Spleen (tissue), 7 donors: ENCODE measurements at regions not wholly inside any gene's neighbourhood (a gene's known extent, or its start where the extent isn't known, plus 50 kb on each side); places are given as distances from the start of the nearest gene placed in this dataset.

ENCODE experiments used
- POLR2A ChIP-seq, 3 donors: fragments of 450-650 bp; IDR thresholded peaks; one replicate each; pipeline ENCODE4 v1.5.1; 2017; ENCODE audit warnings: antibody characterized with exemption in 3 of 3, mild to moderate bottlenecking in 1 of 3
- POLR2AphosphoS5 ChIP-seq, 3 donors: sonication (generic); formaldehyde crosslinking; IDR thresholded peaks; one replicate each; pipeline ENCODE4 v1.5.1; 2017; ENCODE audit warnings: antibody characterized with exemption in 3 of 3
- TF ChIP-seq, protein P1 (sequence below), 11 experiments: fragments of 200-600 bp in 7 of 11; fragments of 450-650 bp in 4 of 11; sonication (generic) in 4 of 11; IDR thresholded peaks in 8 of 11; conservative IDR thresholded peaks in 3 of 11; 1 replicate in 7 of 11; 2 replicates in 4 of 11; pipeline versions ENCODE4 v1.4.0 to v1.8.0; 2016 to 2021; ENCODE audit warnings: antibody characterized with exemption in 11 of 11, inconsistent platforms in 4 of 11, mild to moderate bottlenecking in 1 of 11
- donor health status: DM: no; HTN: no; CAD: no; lungs with moderate emphysema.
- donor health status: DM: no; HTN: no; CAD: no.
- donor health status: DM: no; HTN: no; CAD: no.

- no peak for TF ChIP-seq POLR2A (IDR thresholded peaks at IDR 0.05)
- TF ChIP-seq, protein P1, sequence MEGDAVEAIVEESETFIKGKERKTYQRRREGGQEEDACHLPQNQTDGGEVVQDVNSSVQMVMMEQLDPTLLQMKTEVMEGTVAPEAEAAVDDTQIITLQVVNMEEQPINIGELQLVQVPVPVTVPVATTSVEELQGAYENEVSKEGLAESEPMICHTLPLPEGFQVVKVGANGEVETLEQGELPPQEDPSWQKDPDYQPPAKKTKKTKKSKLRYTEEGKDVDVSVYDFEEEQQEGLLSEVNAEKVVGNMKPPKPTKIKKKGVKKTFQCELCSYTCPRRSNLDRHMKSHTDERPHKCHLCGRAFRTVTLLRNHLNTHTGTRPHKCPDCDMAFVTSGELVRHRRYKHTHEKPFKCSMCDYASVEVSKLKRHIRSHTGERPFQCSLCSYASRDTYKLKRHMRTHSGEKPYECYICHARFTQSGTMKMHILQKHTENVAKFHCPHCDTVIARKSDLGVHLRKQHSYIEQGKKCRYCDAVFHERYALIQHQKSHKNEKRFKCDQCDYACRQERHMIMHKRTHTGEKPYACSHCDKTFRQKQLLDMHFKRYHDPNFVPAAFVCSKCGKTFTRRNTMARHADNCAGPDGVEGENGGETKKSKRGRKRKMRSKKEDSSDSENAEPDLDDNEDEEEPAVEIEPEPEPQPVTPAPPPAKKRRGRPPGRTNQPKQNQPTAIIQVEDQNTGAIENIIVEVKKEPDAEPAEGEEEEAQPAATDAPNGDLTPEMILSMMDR (IDR thresholded peaks at IDR 0.05 in 8 of 11, conservative IDR thresholded peaks at IDR 0.05 in 3 of 11) = no peak
- TF ChIP-seq POLR2AphosphoS5 (IDR thresholded peaks at IDR 0.05) = no peak
Measured at GRCh38 chr3:168416446-168416845, 320.7 kb upstream of the GOLIM4 start.
